ENCODE measurements at regions not wholly inside any gene's neighbourhood (a gene's known extent, or its start where the extent isn't known, plus 50 kb on each side); places are given as distances from the start of the nearest gene placed in this dataset.

- TF ChIP-seq CTCF (IDR thresholded peaks at IDR 0.05) (no peak), YY1 (IDR thresholded peaks at IDR 0.05; ENCODE audit: low read depth) (no peak), NRF1 (IDR thresholded peaks at IDR 0.05; ENCODE audit: low read depth, low read length) (no peak), ZBTB33 (IDR thresholded peaks at IDR 0.05; ENCODE audit: borderline replicate concordance, low read depth) (no peak), CHD2 (IDR thresholded peaks at IDR 0.05; ENCODE audit: low read length, partially characterized antibody) (no peak), POLR2AphosphoS5 (IDR thresholded peaks at IDR 0.05; ENCODE audit: low read depth, low read length) (no peak)
Observed at GRCh38 chr2:212815453-212815852, 276.9 kb upstream of the ERBB4 start.
